GM21786 (cell line): ENCODE measurements at regions not wholly inside any gene's neighbourhood (a gene's known extent, or its start where the extent isn't known, plus 50 kb on each side); places are given as distances from the start of the nearest gene placed in this dataset.
"Not testable (repeated sequence)": the region's sequence is repeated elsewhere in the genome, so short reads cannot be mapped to it uniquely, and the experiment has no call there.

Experiments
- ATAC-seq: cut with Tn5 transposase; IDR thresholded peaks from one replicate; pipeline ENCODE4 v1.9.1; 2021; ENCODE audit not compliant: unreplicated experiment

DNA sequence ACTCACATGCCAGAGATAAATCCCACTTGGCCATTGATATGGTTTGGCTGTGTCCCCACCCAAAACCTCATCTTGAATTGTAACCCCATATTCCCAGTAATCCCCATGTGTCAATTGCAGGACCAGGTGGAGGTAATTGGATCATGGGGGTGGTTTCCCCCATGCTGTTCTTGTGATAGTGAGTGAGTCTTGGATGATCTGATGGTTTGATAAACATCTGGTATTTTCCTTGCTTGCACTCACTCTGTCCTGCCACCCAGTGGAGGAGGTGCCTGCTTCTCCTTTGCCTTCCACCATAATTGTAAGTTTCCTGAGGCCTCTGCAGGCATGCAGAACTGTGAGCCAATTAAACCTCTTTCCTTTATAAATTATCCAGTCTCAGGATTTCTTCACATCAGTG, 50.4 kb upstream of the B3GAT2 start:
- not testable (repeated sequence) for ATAC-seq

DNA sequence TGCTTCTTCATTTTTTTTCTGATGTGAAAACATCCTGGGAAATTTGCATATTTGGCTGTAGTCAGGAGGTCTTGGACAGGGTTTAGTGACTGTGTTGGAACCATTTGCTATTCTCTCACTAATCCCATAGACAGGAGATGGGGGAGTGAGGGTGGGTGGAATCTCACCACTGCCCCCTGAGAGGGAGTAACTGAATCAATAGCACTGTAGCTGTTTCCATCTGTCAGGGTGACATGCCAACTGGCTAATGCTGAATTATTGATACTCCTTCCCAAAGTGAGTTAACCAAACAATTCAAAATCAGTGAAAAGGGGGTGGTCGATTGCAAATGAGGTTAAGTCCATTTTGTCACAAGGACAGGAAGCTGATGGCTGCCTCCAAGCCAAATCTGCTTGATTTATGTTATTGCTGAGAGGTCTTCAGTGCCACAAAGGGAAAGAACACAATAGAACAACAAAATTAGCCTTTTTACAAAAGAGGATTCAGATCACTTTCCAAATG, 55.1 kb upstream of the B3GAT2 start:
- ATAC-seq: no peak

DNA sequence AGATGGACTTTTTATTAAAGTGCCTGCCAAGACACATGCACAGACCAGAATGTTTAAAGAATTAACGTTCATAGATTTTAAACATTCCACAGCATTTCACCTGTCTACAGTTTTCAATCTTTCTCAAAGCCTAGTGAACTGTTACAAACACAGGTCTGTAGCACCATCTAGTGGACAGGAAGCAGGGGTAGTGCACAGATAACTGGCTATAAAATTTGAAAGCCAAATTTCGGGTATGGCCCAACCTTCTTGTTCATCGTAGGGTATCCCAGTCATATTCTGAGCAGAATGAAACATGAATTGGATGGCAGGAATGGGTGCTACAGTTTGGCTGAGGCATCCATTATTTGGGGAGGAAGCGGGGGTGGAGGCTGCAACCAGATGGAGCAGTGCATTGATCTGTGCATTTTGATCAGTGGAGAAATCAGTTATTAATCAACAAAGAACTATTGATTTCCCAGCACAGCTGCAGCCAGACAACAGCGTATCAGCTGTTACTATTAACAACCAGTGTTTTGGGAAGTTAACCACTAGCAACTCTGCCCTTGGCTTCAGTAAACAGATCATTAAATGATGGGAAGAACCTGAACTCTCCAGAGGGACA, 56.1 kb upstream of the B3GAT2 start:
- peak; percentile 84 for ATAC-seq

DNA sequence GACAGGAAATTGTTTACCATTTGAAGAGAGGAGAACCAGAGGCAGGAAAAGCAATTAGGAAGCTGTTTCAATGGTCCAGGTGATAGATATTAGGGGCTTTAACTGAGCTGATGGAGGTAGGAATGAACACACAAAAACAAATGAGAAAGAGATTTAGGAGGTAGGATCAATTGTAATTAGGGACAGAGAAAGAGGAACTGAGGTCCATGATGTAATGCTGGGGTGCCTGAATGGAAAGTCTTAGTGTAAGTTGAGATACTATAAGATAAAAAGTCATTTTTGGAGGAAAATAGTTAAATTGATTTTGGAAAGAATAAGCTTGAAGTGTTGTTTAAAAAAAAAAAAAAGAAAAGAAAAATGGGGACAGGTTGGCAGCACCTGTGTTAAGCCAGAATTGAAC, 58.5 kb upstream of the B3GAT2 start:
- no peak for ATAC-seq

DNA sequence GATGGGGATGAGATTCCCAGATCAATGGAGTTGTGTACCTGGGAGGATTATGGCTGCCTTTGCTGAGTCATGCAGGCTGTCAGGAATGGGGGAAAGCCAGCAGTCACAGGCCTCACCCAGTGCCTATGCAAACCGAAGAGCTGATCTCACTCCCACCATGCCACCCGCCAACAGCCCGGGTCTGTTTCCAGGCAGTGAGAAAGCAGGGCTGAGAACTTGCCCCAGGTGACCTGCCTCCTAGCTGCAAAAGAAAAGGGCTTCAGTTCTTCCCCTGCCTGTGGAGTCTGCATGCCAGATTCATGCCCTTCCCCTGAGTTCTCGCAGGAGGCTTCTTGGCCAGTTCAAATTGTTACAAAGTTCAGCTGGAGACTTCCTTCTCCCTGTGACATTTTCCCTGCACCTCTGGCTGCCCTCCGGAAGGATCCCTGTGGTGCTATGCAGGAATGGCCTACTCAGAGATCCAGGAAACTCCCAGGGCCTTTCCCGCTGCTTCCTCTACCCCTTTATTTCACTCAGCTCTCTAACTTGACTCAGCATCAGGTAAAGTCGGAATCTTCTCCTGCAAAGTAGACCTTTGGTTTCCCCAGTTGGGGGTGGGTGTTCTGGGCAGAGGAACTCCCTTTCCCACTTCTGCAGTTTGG, 71.5 kb upstream of the B3GAT2 start:
- no peak for ATAC-seq

DNA sequence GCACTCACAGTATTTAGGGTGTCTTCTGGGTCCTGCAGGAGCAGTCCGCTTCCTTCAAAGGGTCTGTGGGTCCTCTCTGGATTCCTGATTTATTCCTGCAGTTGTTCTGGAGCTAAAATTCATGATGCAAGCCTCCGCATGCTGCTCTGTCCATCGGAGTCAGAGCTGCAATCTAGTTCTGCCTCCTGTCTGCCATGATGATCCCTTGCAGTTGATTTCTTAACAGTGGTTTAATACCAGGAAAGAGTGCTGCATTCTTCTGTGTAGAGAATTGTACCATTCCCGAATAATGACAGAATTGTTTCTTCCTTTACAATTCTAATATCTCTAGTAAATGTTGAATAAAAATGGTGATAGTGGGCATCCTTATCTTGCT, 72.0 kb upstream of the B3GAT2 start:
- no peak for ATAC-seq

DNA sequence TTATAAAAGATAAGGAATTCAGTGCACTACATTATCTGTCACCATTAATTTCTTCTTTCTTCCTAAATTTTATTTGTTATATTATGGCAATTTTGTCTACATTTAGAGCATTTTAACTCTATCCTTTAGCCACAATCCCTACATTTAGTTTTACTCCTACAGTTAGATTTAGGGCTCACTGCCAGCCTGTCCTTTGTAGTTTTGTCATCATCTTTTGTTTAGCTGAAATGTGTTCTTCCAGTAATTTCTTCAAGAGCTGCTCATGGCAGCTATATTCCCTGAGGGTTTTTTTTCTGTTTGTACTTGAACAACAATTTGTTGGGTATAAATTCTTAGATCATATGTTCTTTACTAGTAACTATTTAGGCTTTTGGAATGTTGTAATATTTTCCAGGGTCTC, 72.7 kb upstream of the B3GAT2 start:
- ATAC-seq: no peak

DNA sequence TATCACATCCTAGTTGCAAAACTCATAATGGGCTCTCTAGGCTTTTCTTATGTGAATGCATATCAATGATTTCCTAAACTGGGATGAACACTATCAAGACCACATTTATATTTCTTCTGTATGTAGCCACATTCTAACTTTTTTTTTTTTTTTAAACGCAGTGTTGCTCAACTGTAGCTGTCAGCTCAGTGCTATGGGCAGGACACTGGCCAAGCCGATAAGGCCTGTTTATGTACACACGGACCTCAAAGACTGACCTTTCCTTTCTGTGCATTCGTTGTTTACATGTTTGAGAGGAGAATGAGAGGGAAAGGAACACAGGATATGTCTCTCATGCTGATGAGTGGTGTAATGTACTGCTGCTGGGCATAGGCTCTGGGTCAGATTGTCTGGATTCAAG, 75.1 kb upstream of the B3GAT2 start:
- ATAC-seq: no peak

DNA sequence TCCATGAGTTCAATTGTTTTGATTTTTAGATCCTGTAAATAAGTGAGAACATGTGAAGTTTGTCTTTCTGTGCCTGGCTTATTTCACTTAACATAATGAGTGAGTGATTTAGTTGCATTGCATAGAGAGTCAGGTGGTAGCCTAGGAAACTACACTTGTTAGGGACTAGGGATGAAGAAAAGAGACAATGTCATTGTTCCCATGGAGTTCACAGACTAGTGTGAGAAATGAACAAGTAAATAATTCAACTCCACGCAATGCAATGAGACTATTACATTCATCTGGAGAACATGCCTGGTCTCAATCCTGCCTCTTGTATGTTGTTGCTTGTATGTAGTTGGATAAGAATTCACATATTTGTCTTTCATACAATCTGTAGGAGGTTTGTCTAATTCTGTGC, 76.3 kb upstream of the B3GAT2 start:
- no peak for ATAC-seq

DNA sequence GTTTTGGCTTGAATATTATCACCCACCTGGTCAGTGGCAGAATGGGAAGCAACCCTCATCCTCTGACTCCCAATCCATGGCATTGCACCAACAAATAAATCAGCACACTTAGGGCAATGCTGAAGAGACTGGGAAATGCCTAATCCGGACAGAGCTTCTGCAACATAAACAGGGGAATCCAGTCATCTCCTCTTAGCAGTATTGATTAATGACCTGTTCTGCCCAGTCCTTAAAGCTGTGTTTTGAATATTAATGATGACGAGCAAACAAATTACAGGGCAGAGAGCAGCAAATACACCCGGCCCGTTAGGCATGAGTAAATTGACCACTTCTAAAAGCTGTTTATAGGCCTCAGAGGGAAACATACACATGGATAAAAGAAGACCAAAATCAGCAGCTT, 77.0 kb upstream of the B3GAT2 start:
- no peak for ATAC-seq

DNA sequence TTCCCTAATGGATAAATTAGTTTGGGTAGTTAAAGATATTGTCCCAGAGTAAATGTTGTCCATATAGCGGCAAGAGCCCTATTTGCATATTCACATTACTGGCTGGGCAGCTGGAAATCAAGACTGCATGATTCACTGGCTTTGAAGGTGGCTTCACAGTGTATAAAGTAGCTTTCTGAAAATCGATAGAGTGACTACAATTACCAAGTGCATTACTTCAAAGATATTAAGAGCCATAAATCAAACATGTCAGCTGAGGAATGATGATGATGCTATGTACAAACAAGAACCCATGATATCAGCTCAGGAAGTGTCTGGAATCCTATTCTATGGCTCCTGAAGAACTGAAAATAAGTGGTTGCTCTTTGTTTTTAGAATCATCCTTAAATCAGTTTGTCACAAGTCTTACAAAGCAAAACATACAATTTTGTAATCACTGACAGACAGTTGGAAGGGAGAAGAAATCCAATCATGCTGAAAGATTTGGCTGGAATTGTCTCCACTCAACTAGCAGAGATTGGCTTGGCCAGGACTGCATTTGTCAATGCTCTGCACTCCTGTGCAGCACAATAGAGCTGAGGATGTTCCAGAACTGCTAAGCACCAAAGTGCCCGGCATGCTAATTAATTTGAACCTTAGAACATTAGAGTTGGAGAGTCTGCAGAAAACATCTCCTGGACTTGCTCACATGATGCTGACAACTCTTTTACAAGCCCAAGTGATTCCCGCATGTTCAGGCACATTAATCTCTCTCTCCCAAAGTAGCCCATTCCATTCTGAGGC, 77.9 kb upstream of the B3GAT2 start:
- no peak for ATAC-seq

DNA sequence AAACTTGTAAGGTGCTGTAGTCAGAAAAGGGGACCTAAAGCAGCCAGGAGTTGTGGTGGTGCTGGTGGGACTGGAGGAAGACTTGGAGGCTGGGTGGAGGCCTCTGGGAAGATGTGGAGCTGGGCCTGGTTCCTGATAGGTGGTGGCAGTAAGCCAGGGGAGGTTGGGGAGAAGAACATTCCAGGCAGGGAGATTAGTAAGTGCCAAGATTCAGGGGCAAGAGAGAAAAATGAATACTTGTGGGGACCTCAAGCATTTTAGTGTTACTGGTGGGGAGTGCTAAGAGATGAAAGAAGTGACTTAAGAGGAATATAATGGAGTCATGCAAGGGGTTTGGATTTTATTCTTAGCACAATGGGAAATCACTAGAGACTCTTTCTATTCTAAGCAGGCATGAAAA, 79.0 kb upstream of the B3GAT2 start:
- ATAC-seq: no peak

DNA sequence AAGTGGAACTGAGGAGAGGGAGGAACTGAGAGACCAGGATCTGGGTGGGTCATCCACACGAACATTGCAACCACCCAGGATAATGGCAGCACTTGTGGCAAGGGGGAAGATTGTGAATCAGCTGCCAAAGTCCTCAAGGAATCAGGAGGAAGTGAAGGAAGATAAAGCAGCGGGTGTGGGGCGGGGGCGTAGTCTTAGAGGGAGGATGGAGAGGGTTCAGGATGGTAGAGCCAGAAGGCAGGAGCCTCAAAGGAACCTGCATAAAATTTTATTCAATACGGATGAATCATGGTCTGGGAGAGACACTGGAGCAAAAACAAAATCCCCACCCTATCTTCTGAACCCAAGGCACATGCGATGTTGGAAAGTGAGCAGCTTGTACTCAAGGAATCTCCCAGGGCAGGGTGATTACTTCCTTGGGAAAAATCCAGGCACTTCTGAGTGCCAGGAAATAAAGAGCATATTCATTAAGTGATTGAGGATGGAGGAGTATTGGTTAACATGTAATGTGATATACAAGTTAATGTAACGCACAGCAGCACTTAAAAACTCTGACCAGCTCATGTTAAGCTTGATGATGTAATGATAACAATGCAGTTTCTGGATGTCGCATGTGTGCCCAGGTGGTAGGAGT, 82.0 kb upstream of the B3GAT2 start:
- ATAC-seq: no peak

DNA sequence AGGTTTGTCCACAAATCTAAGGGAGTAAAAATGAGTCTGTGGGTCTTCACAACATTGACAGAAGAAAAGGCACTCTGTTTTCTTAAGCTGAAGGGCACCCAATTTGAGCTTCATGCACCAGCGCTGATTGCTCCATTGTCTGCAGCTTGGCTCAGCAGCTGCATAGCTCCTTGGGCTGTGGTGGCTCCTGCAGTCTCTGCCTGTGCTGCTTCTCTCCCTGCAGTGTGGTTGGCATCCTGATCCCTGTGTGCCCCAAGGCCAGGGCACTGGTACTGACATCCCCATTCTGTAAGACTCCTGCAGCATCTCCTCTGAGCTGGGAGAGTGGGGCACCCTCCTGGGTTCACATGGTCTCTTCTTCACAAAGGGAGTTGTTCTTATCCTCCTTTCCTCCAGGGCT, 83.2 kb upstream of the B3GAT2 start:
- no peak for ATAC-seq

DNA sequence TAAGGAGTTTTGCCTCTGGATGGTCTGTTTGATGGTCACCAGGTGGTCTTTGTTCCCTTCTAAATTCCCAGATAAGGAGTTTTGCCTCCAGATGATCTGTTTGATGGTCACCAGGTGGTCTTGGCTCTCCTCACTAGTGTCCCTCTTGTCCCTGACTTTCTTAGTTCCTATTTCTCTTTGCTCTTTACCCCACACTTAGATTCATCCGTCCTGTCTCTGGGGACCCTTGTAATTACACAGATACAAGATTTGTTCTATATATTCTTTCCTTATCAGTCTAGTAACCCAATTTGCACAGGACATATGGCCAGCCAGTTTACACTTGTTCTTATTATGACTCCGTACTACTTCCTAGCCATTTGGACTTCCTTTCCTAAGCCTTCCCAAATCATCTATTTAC, 84.0 kb upstream of the B3GAT2 start:
- no peak for ATAC-seq

DNA sequence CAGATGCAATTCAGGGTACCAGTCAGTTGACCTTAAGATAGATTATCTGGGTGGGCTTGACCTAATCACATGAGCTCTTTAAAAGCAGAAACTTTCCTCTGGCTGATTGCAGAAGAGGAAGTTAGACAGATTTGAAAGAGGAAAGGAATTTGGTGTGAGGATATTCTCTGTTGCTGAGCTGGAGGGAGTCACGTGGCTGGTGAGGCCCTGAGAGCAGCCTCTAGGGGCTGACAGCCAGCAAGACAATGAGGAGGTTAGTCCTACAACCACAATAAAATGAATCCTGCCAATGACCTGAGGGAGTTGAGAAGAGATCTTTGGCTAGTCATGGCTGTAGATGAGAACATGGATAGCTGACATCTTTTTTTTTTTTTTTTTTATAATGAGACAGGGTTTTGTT, 87.0 kb upstream of the B3GAT2 start:
- peak; percentile 53 for ATAC-seq

DNA sequence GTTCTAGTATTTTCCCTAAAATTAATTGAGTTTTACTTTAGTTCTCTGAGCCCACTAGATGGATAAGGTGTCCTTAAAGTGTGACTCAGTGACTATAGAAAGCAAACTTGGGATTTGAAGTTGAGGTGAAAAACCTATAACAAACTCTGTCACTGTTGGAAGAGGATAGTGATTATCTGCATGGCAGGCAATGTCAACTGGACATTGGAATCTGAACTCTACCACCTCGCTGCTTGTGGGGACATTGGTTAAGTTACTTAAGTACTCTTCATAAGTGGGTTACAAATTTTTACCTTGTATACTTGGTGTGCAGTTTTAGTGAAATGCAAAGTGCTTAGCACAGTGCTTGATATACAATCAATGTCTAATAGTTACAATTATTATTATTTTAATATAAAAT, 87.9 kb upstream of the B3GAT2 start:
- no peak for ATAC-seq

DNA sequence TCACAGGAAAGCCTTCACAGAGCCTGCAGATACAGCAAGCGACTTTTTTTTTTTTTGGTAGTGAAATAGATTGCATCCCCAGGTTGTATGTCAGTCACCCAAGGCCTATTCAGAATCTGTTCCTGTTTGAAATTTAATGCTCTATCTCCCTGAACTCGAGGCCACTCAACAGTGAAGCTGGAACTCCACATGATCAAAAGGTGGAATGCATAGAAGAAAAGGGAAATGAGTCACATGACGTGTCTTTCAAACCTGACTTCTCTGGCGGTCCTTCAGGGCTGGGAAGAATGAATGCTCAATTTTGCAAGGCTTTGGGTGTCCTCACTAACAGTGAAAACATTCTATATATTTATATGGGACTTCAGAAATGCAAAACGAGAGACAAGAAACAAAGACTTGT, 88.4 kb upstream of the B3GAT2 start:
- no peak for ATAC-seq

DNA sequence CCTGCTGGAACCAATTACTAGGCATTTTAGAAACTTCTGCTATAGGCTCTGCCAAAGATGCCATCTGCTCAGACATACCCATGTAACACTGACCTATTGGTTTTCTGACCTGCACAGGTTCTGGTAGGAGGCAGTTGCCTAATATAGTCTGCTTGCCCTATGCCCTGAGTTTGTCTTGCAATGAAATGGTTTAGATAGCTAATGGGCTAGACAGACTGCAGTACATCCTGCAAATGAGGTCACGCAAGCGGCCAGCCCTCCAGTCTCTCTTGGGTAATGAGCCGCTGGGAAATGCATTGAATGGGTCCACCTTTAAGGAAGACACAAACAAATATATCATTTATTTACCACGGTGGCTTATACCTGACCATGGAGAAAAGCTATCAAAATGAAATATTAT, 90.6 kb upstream of the B3GAT2 start:
- no peak for ATAC-seq

DNA sequence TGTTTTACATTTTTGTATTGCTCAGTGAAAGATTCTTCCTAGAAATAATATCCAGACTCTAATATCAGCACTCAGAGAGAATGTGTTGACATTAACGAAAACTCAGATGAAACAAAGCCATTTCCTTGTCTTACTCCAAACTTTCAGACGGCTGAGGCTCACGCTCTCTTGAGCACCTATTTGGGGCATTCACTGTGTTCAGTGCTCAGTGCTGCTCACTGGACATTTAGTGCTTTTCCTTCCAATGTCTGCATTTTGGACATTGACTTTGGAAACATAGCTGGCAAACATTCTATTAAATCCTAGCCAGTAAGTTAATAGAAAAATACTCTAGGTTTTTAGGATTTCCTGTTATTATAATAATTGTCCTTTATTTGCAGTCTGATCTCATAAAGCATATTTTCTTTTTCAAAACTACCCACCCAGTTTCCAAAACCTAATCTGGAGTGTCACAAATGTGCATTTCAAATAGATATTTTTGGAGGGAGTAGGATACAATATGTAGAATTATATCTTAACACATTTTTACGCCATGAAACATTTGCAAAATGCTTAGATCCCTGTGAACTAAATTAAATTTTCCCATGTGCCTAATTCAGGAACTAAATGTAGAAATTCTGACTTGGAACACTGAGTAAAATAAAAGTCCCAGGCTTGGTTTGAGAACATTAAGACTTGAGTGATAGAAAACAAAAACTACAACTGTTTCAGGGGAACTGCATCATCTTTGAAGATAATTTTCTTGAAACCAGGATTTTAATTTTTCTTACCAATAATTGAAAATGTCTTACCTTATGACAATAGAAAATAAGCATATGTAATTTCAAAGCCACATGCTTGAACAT, 91.7 kb upstream of the B3GAT2 start:
- no peak for ATAC-seq

DNA sequence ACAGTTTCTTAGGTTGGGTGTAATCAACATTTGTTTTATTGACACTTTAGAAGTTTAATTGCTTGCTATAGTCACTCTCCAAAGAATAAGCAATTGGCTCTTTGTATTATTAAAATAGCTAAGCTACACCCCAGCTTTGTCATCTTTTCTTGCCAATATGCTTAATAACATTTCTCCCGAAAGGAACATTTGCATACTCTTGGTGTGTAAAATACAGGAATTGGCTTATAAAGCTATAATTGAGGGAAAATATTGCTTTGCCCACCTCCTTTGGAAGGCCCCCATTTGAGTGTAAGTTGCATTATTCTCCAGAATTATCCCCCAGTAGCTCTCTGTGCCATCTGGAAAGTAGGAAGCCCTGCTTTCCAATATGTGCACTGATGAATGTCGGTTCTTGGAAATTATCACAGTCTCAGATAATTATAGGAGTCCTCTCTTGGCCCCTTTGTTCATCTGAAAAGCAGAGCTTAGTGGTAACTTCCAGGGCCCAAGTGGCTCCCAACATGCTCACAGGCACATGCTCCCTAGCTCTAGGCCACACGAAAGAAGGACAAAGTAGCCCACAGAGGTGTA, 92.4 kb upstream of the B3GAT2 start:
- ATAC-seq: no peak
